H9 (cell line): ENCODE measurements at regions not wholly inside any gene's neighbourhood (a gene's known extent, or its start where the extent isn't known, plus 50 kb on each side); places are given as distances from the start of the nearest gene placed in this dataset.

ENCODE experiments used
- DNase-seq: peaks from one replicate; pipeline ENCODE4 v3.0.0-alpha.2; 2017
- H2AFZ ChIP-seq: one replicate; pipeline ENCODE4 v1.6.1; 2013; ENCODE audit warnings: mild to moderate bottlenecking, low read length, control low read depth, moderate library complexity
- H2AK5ac ChIP-seq: 2 replicates; pipeline ENCODE4 v1.6.1; 2013; ENCODE audit warnings: low read length, control low read depth, mixed read lengths; ENCODE audit not compliant: insufficient read length
- H2BK120ac ChIP-seq: one replicate; pipeline ENCODE4 v1.6.1; 2013; ENCODE audit warnings: low read depth, mild to moderate bottlenecking, low read length, control low read depth, inconsistent platforms; ENCODE audit not compliant: poor library complexity, severe bottlenecking
- H2BK12ac ChIP-seq: 2 replicates; pipeline ENCODE4 v1.6.1; 2013; ENCODE audit warnings: low read length, control low read depth, mixed read lengths, low read depth; ENCODE audit not compliant: insufficient read length
- H2BK15ac ChIP-seq: 2 replicates; pipeline ENCODE4 v1.6.1; 2013; ENCODE audit warnings: low read depth, low read length, control low read depth
- H2BK20ac ChIP-seq: one replicate; pipeline ENCODE4 v1.6.1; 2013; ENCODE audit warnings: low read depth, mild to moderate bottlenecking, low read length, control low read depth, inconsistent platforms; ENCODE audit not compliant: poor library complexity, severe bottlenecking
- H2BK5ac ChIP-seq: 2 replicates; pipeline ENCODE4 v1.6.1; 2013; ENCODE audit warnings: low read length, control low read depth, mixed read lengths; ENCODE audit not compliant: insufficient read length
- H3K14ac ChIP-seq: 2 replicates; pipeline ENCODE4 v1.6.1; 2013; ENCODE audit warnings: low read length, control low read depth; ENCODE audit not compliant: insufficient read depth
- H3K18ac ChIP-seq: 2 replicates; pipeline ENCODE4 v1.6.1; 2013; ENCODE audit warnings: low read depth, mild to moderate bottlenecking, mixed read lengths, low read length, control low read depth; ENCODE audit not compliant: insufficient read length
- H3K23ac ChIP-seq: 2 replicates; pipeline ENCODE4 v1.6.1; 2013; ENCODE audit warnings: low read length, control low read depth, mixed read lengths, low read depth; ENCODE audit not compliant: insufficient read length
- H3K23me2 ChIP-seq: 2 replicates; pipeline ENCODE4 v1.6.1; 2013; ENCODE audit warnings: low read depth, mild to moderate bottlenecking, mixed read lengths, low read length, control low read depth; ENCODE audit not compliant: insufficient read length, poor library complexity, severe bottlenecking
- H3K27ac ChIP-seq: 2 replicates; pipeline ENCODE4 v1.5.1; 2013; ENCODE audit warnings: low read length, control low read depth, mixed read lengths, low read depth; ENCODE audit not compliant: insufficient read length
- H3K27me3 ChIP-seq: 2 replicates; pipeline ENCODE4 v1.6.1; 2013; ENCODE audit warnings: low read length, control low read depth, inconsistent platforms; ENCODE audit not compliant: insufficient read depth
- H3K4ac ChIP-seq: 2 replicates; pipeline ENCODE4 v1.6.1; 2013; ENCODE audit warnings: low read depth, mild to moderate bottlenecking, control low read depth, inconsistent platforms, low read length, moderate library complexity
- H3K4me1 ChIP-seq: 2 replicates; pipeline ENCODE4 v1.6.1; 2013; ENCODE audit warnings: low read length, control low read depth, inconsistent platforms; ENCODE audit not compliant: insufficient read depth
- H3K4me2 ChIP-seq: 2 replicates; pipeline ENCODE4 v1.6.1; 2013; ENCODE audit warnings: low read length, control low read depth, mixed read lengths; ENCODE audit not compliant: insufficient read length, insufficient read depth
- H3K56ac ChIP-seq: 2 replicates; pipeline ENCODE4 v1.6.1; 2013; ENCODE audit warnings: low read depth, mild to moderate bottlenecking, mixed read lengths, low read length, control low read depth; ENCODE audit not compliant: insufficient read length
- H3K79me1 ChIP-seq: 2 replicates; pipeline ENCODE4 v1.6.1; 2013; ENCODE audit warnings: low read depth, mild to moderate bottlenecking, moderate library complexity, low read length, control low read depth, inconsistent platforms; ENCODE audit not compliant: insufficient read depth, poor library complexity, severe bottlenecking
- H3K79me2 ChIP-seq: 2 replicates; pipeline ENCODE4 v1.6.1; 2013; ENCODE audit warnings: low read length, control low read depth, inconsistent platforms; ENCODE audit not compliant: insufficient read depth
- H3K9ac ChIP-seq: 2 replicates; pipeline ENCODE4 v1.6.1; 2013; ENCODE audit warnings: low read length, control low read depth, mixed read lengths; ENCODE audit not compliant: insufficient read length; ENCODE audit errors: extremely low read depth
- H3K9me3 ChIP-seq: one replicate; pipeline ENCODE4 v1.6.1; 2013; ENCODE audit warnings: low read depth, low read length, inconsistent platforms; ENCODE audit not compliant: control insufficient read depth
- H3T11ph ChIP-seq: one replicate; pipeline ENCODE4 v1.6.1; 2013; ENCODE audit warnings: mild to moderate bottlenecking, low read length, control low read depth, inconsistent platforms
- H4K20me1 ChIP-seq: one replicate; pipeline ENCODE4 v1.6.1; 2013; ENCODE audit not compliant: control insufficient read depth, insufficient read length, insufficient read depth
- H4K5ac ChIP-seq: 2 replicates; pipeline ENCODE4 v1.6.1; 2013; ENCODE audit warnings: low read depth, mild to moderate bottlenecking, mixed read lengths, low read length, control low read depth; ENCODE audit not compliant: insufficient read length
- H4K8ac ChIP-seq: replicated peaks from 2 replicates; pipeline ENCODE4 v1.6.1; 2013; ENCODE audit warnings: low read length, control low read depth, mixed read lengths, low read depth; ENCODE audit not compliant: insufficient read length
- H4K91ac ChIP-seq: 2 replicates; pipeline ENCODE4 v1.6.1; 2013; ENCODE audit warnings: low read depth, mild to moderate bottlenecking, moderate library complexity, mixed read lengths, low read length, control low read depth; ENCODE audit not compliant: insufficient read length
- H3K27ac Mint-ChIP-seq, 3 experiments: 2 replicates in 2 of 3; 3 replicates in 1 of 3; pipeline ENCODE4 v1.8.0; 2020 to 2021; ENCODE audit warnings: mixed read lengths in 3 of 3, mild to moderate bottlenecking in 1 of 3, moderate library complexity in 1 of 3
- H3K27me3 Mint-ChIP-seq: 2 replicates; pipeline ENCODE4 v1.8.0; 2021; ENCODE audit warnings: low read depth, mild to moderate bottlenecking, moderate library complexity, mixed read lengths
- H3K36me3 Mint-ChIP-seq, 3 experiments: 2 replicates in 2 of 3; 3 replicates in 1 of 3; pipeline ENCODE4 v1.8.0; 2020 to 2021; ENCODE audit warnings: low read depth in 3 of 3, mixed read lengths in 3 of 3; ENCODE audit not compliant: insufficient read depth in 1 of 3
- H3K4me1 Mint-ChIP-seq, 2 experiments: 2 replicates each; pipeline ENCODE4 v1.8.0; 2020; ENCODE audit warnings: mixed read lengths in 2 of 2
- H3K4me3 Mint-ChIP-seq, 2 experiments: 2 replicates in 1 of 2; 3 replicates in 1 of 2; pipeline ENCODE4 v1.8.0; 2020 to 2021; ENCODE audit warnings: mild to moderate bottlenecking in 2 of 2, mixed read lengths in 2 of 2, moderate library complexity in 1 of 2
- H3K9me3 Mint-ChIP-seq, 2 experiments: 2 replicates in 1 of 2; 3 replicates in 1 of 2; pipeline ENCODE4 v1.8.0; 2020; ENCODE audit warnings: mild to moderate bottlenecking in 2 of 2, mixed read lengths in 2 of 2, moderate library complexity in 1 of 2
- WGBS: extraction: QIAGEN DNeasy Blood & Tissue Kit; methylation state at CpG from one replicate; pipeline ENCODE4 v1.1.7; 2013; ENCODE audit warnings: missing lambda C conversion rate, low lambda C conversion rate, mixed read lengths; ENCODE audit not compliant: insufficient read length; ENCODE audit errors: extremely low coverage; 5-methylcytosine and 5-hydroxymethylcytosine counted together
- TF ChIP-seq, protein P1 (sequence below): fragments of 200-600 bp; sonication (generic); conservative IDR thresholded peaks from 3 replicates; pipeline ENCODE4 v1.8.0; 2021; ENCODE audit warnings: antibody characterized with exemption, mild to moderate bottlenecking

- no peak overlapping the region for H3K4ac ChIP-seq
- no peaks in the 10 kb centered on the region for H3K79me2 ChIP-seq
- no peaks in the 10 kb centered on the region for H3K79me1 ChIP-seq
- H3K27ac ChIP-seq: no peak overlapping the region
- Mint-ChIP-seq H3K4me1 (peaks cover 48 to 60% of the 10 kb centered on the region in 2 experiments), H3K4me3 (no peak overlapping the region), H3K36me3 (peaks cover 6 to 11% (median 7%) of the 10 kb centered on the region in 3 experiments; a peak in 6 of 7 replicates), H3K27ac (no peak overlapping the region), H3K27me3 (no peaks in the 10 kb centered on the region), H3K9me3 (peaks cover 4 to 10% of the 10 kb centered on the region in 2 experiments; a peak in 3 of 5 replicates)
- H4K20me1 ChIP-seq: no peaks in the 10 kb centered on the region
- H3K27me3 ChIP-seq: no peaks in the 10 kb centered on the region
- H3T11ph ChIP-seq: no peak overlapping the region
- no peak overlapping the region for H2BK15ac ChIP-seq
- TF ChIP-seq, protein P1, sequence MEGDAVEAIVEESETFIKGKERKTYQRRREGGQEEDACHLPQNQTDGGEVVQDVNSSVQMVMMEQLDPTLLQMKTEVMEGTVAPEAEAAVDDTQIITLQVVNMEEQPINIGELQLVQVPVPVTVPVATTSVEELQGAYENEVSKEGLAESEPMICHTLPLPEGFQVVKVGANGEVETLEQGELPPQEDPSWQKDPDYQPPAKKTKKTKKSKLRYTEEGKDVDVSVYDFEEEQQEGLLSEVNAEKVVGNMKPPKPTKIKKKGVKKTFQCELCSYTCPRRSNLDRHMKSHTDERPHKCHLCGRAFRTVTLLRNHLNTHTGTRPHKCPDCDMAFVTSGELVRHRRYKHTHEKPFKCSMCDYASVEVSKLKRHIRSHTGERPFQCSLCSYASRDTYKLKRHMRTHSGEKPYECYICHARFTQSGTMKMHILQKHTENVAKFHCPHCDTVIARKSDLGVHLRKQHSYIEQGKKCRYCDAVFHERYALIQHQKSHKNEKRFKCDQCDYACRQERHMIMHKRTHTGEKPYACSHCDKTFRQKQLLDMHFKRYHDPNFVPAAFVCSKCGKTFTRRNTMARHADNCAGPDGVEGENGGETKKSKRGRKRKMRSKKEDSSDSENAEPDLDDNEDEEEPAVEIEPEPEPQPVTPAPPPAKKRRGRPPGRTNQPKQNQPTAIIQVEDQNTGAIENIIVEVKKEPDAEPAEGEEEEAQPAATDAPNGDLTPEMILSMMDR: no peak
- H2AK5ac ChIP-seq: no peak overlapping the region
- H2BK20ac ChIP-seq: no peak overlapping the region
- H4K91ac ChIP-seq: no peak overlapping the region
- H2BK5ac ChIP-seq: no peak overlapping the region
- WGBS: no CpG with 5 or more reads among the region's 1 CpG
- DNase-seq: no peak
- no peak overlapping the region for H3K4me2 ChIP-seq
- no peak overlapping the region for H3K56ac ChIP-seq
- H3K18ac ChIP-seq: no peak overlapping the region
- H3K14ac ChIP-seq: no peak overlapping the region
- no peak overlapping the region for H3K23ac ChIP-seq
- H2AFZ ChIP-seq: no peak overlapping the region
- H4K5ac ChIP-seq: no peak overlapping the region
- H3K23me2 ChIP-seq: no peaks in the 10 kb centered on the region
- peaks cover 3% of the 10 kb centered on the region for H3K4me1 ChIP-seq
- H2BK120ac ChIP-seq: no peak overlapping the region
- H4K8ac ChIP-seq: no peak overlapping the region
- H3K9me3 ChIP-seq: no peaks in the 10 kb centered on the region
- H2BK12ac ChIP-seq: no peak overlapping the region
- H3K9ac ChIP-seq: no peak overlapping the region
Observed at GRCh38 chr4:159979953-159980352, 877.1 kb downstream of the RAPGEF2 start.
